Glutamatergic neuron (in vitro differentiated cells): ENCODE measurements at regions not wholly inside any gene's neighbourhood (a gene's known extent, or its start where the extent isn't known, plus 50 kb on each side); places are given as distances from the start of the nearest gene placed in this dataset.
"Not testable (repeated sequence)": the region's sequence is repeated elsewhere in the genome, so short reads cannot be mapped to it uniquely, and the experiment has no call there.

Source experiments
- DNase-seq: peaks from one replicate; pipeline ENCODE4 v3.0.0; 2022
- H3K27ac Mint-ChIP-seq: one replicate; pipeline ENCODE4 v1.8.0; 2020; ENCODE audit warnings: mild to moderate bottlenecking, mixed read lengths, inconsistent platforms; ENCODE audit not compliant: unreplicated experiment
- H3K27me3 Mint-ChIP-seq: one replicate; pipeline ENCODE4 v1.8.0; 2020; ENCODE audit warnings: mild to moderate bottlenecking, moderate library complexity, mixed read lengths, inconsistent platforms; ENCODE audit not compliant: unreplicated experiment
- H3K36me3 Mint-ChIP-seq: one replicate; pipeline ENCODE4 v1.8.0; 2020; ENCODE audit warnings: mild to moderate bottlenecking, mixed read lengths, inconsistent platforms; ENCODE audit not compliant: unreplicated experiment
- H3K4me1 Mint-ChIP-seq: one replicate; pipeline ENCODE4 v1.8.0; 2020; ENCODE audit warnings: mild to moderate bottlenecking, low read depth, mixed read lengths, inconsistent platforms; ENCODE audit not compliant: unreplicated experiment
- H3K4me3 Mint-ChIP-seq: one replicate; pipeline ENCODE4 v1.8.0; 2020; ENCODE audit warnings: mild to moderate bottlenecking, mixed read lengths, inconsistent platforms; ENCODE audit not compliant: unreplicated experiment
- H3K9me3 Mint-ChIP-seq: one replicate; pipeline ENCODE4 v1.8.0; 2020; ENCODE audit warnings: mild to moderate bottlenecking, moderate library complexity, mixed read lengths, inconsistent platforms; ENCODE audit not compliant: unreplicated experiment
- CTCF ChIP-seq: fragments of 200-600 bp; sonication (generic); IDR thresholded peaks from one replicate; pipeline ENCODE4 v1.5.0; 2021; ENCODE audit not compliant: partially characterized antibody, unreplicated experiment

GRCh38 chr6:86872810-86873209 is 64.5 kb upstream of the HTR1E start:
- H3K9me3 Mint-ChIP-seq, H3K27me3 Mint-ChIP-seq, H3K4me3 Mint-ChIP-seq, H3K4me1 Mint-ChIP-seq, H3K27ac Mint-ChIP-seq, DNase-seq: not testable (repeated sequence)
- H3K36me3 Mint-ChIP-seq, result peaks cover 15% of the 10 kb centered on the region

GRCh38 chr6:86871681-86872080 is 65.6 kb upstream of the HTR1E start:
- DNase-seq, result no peak
- H3K9me3 Mint-ChIP-seq, result peaks cover 9% of the 10 kb centered on the region
- H3K36me3 Mint-ChIP-seq, result peaks cover 15% of the 10 kb centered on the region

GRCh38 chr6:86869500-86869899 is 67.8 kb upstream of the HTR1E start:
- H3K4me1 Mint-ChIP-seq, result no peaks in the 10 kb centered on the region
- no peak for DNase-seq
- no peak overlapping the region for H3K27ac Mint-ChIP-seq
- no peak for TF ChIP-seq CTCF
- peaks cover 9% of the 10 kb centered on the region for H3K9me3 Mint-ChIP-seq
- no peak overlapping the region for H3K4me3 Mint-ChIP-seq
- peaks cover 15% of the 10 kb centered on the region for H3K36me3 Mint-ChIP-seq
- no peaks in the 10 kb centered on the region for H3K27me3 Mint-ChIP-seq

More at GRCh38 chr6:86871681-86872080, 65.6 kb upstream of the HTR1E start:
- TF ChIP-seq CTCF, result no peak
- no peak overlapping the region for H3K27ac Mint-ChIP-seq
- H3K4me1 Mint-ChIP-seq, result no peaks in the 10 kb centered on the region
- no peak overlapping the region for H3K4me3 Mint-ChIP-seq
- H3K27me3 Mint-ChIP-seq, result no peaks in the 10 kb centered on the region

GRCh38 chr6:86859513-86859912 is 77.8 kb upstream of the HTR1E start:
- H3K9me3 Mint-ChIP-seq, result no peaks in the 10 kb centered on the region
- no peak for DNase-seq
- no peak overlapping the region for H3K27ac Mint-ChIP-seq
- no peak overlapping the region for H3K4me3 Mint-ChIP-seq
- TF ChIP-seq CTCF, result no peak
- no peaks in the 10 kb centered on the region for H3K36me3 Mint-ChIP-seq
- H3K27me3 Mint-ChIP-seq, result no peaks in the 10 kb centered on the region
- no peaks in the 10 kb centered on the region for H3K4me1 Mint-ChIP-seq

- H3K4me1 Mint-ChIP-seq, result no peaks in the 10 kb centered on the region
- no peaks in the 10 kb centered on the region for H3K27me3 Mint-ChIP-seq
- no peaks in the 10 kb centered on the region for H3K36me3 Mint-ChIP-seq
- DNase-seq, result no peak
- H3K9me3 Mint-ChIP-seq, result no peaks in the 10 kb centered on the region
- no peak overlapping the region for H3K27ac Mint-ChIP-seq
- no peak for TF ChIP-seq CTCF
- no peak overlapping the region for H3K4me3 Mint-ChIP-seq
These were observed 78.4 kb upstream of the HTR1E start for GRCh38 chr6:86858970-86859369.

GRCh38 chr6:86857783-86858182 is 79.5 kb upstream of the HTR1E start:
- no peak overlapping the region for H3K27ac Mint-ChIP-seq
- H3K36me3 Mint-ChIP-seq, result no peaks in the 10 kb centered on the region
- H3K9me3 Mint-ChIP-seq, result no peaks in the 10 kb centered on the region
- H3K4me3 Mint-ChIP-seq, result no peak overlapping the region
- no peaks in the 10 kb centered on the region for H3K4me1 Mint-ChIP-seq
- no peaks in the 10 kb centered on the region for H3K27me3 Mint-ChIP-seq
- no peak for DNase-seq
- TF ChIP-seq CTCF, result no peak
